ENCODE measurements at regions not wholly inside any gene's neighbourhood (a gene's known extent, or its start where the extent isn't known, plus 50 kb on each side); places are given as distances from the start of the nearest gene placed in this dataset.

DNA sequence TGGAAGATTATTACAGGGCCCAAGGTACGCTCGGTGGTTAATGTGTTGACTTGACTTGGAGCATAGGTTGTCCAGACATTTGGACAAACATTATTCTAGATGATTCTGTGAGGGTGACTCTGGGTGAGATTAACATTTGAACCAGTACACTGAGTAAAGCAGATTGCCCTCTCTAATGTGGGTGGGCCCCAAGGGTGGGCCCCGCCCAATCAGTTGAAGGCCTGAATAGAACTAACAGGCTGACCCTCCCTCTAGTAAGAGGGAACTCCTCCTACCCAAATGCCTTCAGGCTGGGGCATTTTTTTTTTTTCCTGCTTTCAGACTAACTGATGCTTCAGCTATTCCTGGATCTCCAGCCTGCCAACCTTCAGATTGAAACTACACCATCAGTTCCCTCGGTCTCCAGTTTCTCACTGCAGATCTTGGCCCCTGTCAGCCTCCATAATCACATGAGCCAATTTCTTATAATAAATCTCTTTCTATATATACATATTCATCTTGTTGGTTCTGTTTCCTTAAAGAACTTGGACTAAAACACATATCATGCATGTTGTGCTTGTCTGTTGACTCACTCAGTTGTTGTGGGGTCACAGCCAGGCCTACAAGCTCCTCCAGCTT lies 338.1 kb upstream of the BRINP1 start:
- in situ Hi-C loops (cut with HindIII; ENCODE audit: low pct_unique_long_range_greater_than_20kb, low sequenced_read_pairs), result no loop called here
- TF ChIP-seq, protein P1, sequence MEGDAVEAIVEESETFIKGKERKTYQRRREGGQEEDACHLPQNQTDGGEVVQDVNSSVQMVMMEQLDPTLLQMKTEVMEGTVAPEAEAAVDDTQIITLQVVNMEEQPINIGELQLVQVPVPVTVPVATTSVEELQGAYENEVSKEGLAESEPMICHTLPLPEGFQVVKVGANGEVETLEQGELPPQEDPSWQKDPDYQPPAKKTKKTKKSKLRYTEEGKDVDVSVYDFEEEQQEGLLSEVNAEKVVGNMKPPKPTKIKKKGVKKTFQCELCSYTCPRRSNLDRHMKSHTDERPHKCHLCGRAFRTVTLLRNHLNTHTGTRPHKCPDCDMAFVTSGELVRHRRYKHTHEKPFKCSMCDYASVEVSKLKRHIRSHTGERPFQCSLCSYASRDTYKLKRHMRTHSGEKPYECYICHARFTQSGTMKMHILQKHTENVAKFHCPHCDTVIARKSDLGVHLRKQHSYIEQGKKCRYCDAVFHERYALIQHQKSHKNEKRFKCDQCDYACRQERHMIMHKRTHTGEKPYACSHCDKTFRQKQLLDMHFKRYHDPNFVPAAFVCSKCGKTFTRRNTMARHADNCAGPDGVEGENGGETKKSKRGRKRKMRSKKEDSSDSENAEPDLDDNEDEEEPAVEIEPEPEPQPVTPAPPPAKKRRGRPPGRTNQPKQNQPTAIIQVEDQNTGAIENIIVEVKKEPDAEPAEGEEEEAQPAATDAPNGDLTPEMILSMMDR (IDR thresholded peaks at IDR 0.05), result no peak
- no peak for TF ChIP-seq POLR2AphosphoS5 (IDR thresholded peaks at IDR 0.05; ENCODE audit: low read depth, low read length)
- TF ChIP-seq TCF7L2 (IDR thresholded peaks at IDR 0.05; ENCODE audit: low read depth, low read length), result no peak
- no peak for TF ChIP-seq SIN3A (IDR thresholded peaks at IDR 0.05; ENCODE audit: borderline replicate concordance, insufficient read depth, low read depth, low read length)
- no peak for TF ChIP-seq REST (IDR thresholded peaks at IDR 0.05; ENCODE audit: insufficient read depth in 1 of 2, low read depth in 2 of 2, low read length in 1 of 2)
- CTCF ChIA-PET, result no interaction called here
- Histone ChIP-seq H3K4me1 (ENCODE audit: control insufficient read depth, insufficient read depth, low read length) (no peaks in the 10 kb centered on the region), H3K36me3 (ENCODE audit: control insufficient read depth, insufficient read depth, low read length) (no peaks in the 10 kb centered on the region), H3K4me3 (ENCODE audit: low read depth in 2 of 2, low read length in 2 of 2) (no peak overlapping the region), H3K27ac (ENCODE audit: low read length) (no peak overlapping the region), H3K27me3 (ENCODE audit: control insufficient read depth, insufficient read depth, low read length) (no peaks in the 10 kb centered on the region), H3K9me3 (ENCODE audit: control insufficient read depth, insufficient read depth, low read depth, low read length) (no peaks in the 10 kb centered on the region)
- no TSS peak for BruUV-seq (replicated peaks)
- intact Hi-C loops (cut with micrococcal nuclease; ENCODE audit: unreplicated experiment), result no loop called here
- DNase-seq (ENCODE audit: low read depth, low spot score) (no peak), ATAC-seq (no peak)
- POLR2A ChIA-PET, result no interaction called here

DNA sequence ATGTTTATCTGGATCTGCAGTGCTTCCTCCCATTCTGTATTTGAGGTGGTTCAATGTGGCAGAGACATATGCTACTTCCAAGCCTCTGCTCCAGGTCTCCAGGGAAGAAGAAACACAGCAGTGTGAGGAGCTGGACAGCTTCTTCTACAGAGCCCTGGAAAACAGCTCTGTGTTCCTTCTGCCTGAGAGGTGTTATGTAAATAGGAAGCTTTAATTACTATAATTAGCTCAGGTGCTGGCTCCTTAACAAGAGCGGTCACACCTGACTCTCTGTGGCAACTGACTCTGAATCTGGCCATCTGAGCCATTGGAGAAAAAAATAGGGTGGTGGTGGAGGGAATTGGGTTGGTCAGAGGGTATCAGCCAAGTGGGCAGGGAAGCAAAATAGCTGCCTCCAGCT lies 332.4 kb upstream of the BRINP1 start:
- intact Hi-C loops (cut with micrococcal nuclease; ENCODE audit: unreplicated experiment) (no loop called here), in situ Hi-C loops (cut with HindIII; ENCODE audit: low pct_unique_long_range_greater_than_20kb, low sequenced_read_pairs) (no loop called here)
- H3K36me3 ChIP-seq (ENCODE audit: control insufficient read depth, insufficient read depth, low read length), result no peaks in the 10 kb centered on the region
- H3K4me1 ChIP-seq (ENCODE audit: control insufficient read depth, insufficient read depth, low read length), result no peaks in the 10 kb centered on the region
- TF ChIP-seq, protein P1 (IDR thresholded peaks at IDR 0.05), result no peak
- TF ChIP-seq TCF7L2 (IDR thresholded peaks at IDR 0.05; ENCODE audit: low read depth, low read length) (no peak), REST (IDR thresholded peaks at IDR 0.05; ENCODE audit: insufficient read depth in 1 of 2, low read depth in 2 of 2, low read length in 1 of 2) (no peak), SIN3A (IDR thresholded peaks at IDR 0.05; ENCODE audit: borderline replicate concordance, insufficient read depth, low read depth, low read length) (no peak), POLR2AphosphoS5 (IDR thresholded peaks at IDR 0.05; ENCODE audit: low read depth, low read length) (no peak)
- ChIA-PET POLR2A (no interaction called here), CTCF (no interaction called here)
- BruUV-seq (replicated peaks), result no TSS peak
- no peak overlapping the region for H3K27ac ChIP-seq (ENCODE audit: low read length)
- DNase-seq (ENCODE audit: low read depth, low spot score) (no peak), ATAC-seq (no peak)
- no peaks in the 10 kb centered on the region for H3K27me3 ChIP-seq (ENCODE audit: control insufficient read depth, insufficient read depth, low read length)
- no peak overlapping the region for H3K4me3 ChIP-seq (ENCODE audit: low read depth in 2 of 2, low read length in 2 of 2)
- H3K9me3 ChIP-seq (ENCODE audit: control insufficient read depth, insufficient read depth, low read depth, low read length), result no peaks in the 10 kb centered on the region
